HG03060 (cell line): ENCODE measurements at regions not wholly inside any gene's neighbourhood (a gene's known extent, or its start where the extent isn't known, plus 50 kb on each side); places are given as distances from the start of the nearest gene placed in this dataset.

Experiments used
- ATAC-seq: cut with Tn5 transposase; IDR thresholded peaks from one replicate; pipeline ENCODE4 v1.9.1; 2021; ENCODE audit warnings: low read depth, moderate number of reproducible peaks; ENCODE audit not compliant: unreplicated experiment

- no peak for ATAC-seq
These were observed 358.0 kb downstream of the WDR72 start for GRCh38 chr15:53401503-53401902.

GRCh38 chr15:53400986-53401385 lies 358.5 kb downstream of the WDR72 start:
- no peak for ATAC-seq

- ATAC-seq = no peak
These were observed 362.3 kb downstream of the WDR72 start for GRCh38 chr15:53397041-53397616.

GRCh38 chr15:53395871-53396270 lies 363.6 kb downstream of the WDR72 start:
- ATAC-seq = no peak

GRCh38 chr15:53390549-53390948 lies 368.9 kb downstream of the WDR72 start:
- no peak for ATAC-seq

- ATAC-seq = no peak
These were observed 370.0 kb downstream of the WDR72 start for GRCh38 chr15:53389271-53390037.

- ATAC-seq = no peak
These were observed 375.0 kb downstream of the WDR72 start for GRCh38 chr15:53384417-53384816.

GRCh38 chr15:53378096-53378800 lies 381.2 kb downstream of the WDR72 start:
- no peak for ATAC-seq

GRCh38 chr15:53367740-53368139 lies 391.7 kb downstream of the WDR72 start:
- ATAC-seq = no peak

GRCh38 chr15:53360881-53361280 lies 398.6 kb downstream of the WDR72 start:
- no peak for ATAC-seq

GRCh38 chr15:53359038-53359437 lies 400.4 kb downstream of the WDR72 start:
- ATAC-seq = no peak

GRCh38 chr15:53354874-53355273 lies 404.6 kb downstream of the WDR72 start:
- no peak for ATAC-seq

GRCh38 chr15:53351373-53351772 lies 408.1 kb downstream of the WDR72 start:
- no peak for ATAC-seq

GRCh38 chr15:53346583-53346982 lies 412.9 kb downstream of the WDR72 start:
- no peak for ATAC-seq

GRCh38 chr15:53331328-53332190 lies 427.9 kb downstream of the WDR72 start:
- ATAC-seq = no peak

GRCh38 chr15:53328341-53328740 lies 431.1 kb downstream of the WDR72 start:
- ATAC-seq = no peak

- ATAC-seq = no peak
These were observed 435.4 kb downstream of the WDR72 start for GRCh38 chr15:53324061-53324460.

GRCh38 chr15:53323191-53323590 lies 436.3 kb downstream of the WDR72 start:
- ATAC-seq = no peak

GRCh38 chr15:53320816-53321215 lies 438.6 kb downstream of the WDR72 start:
- ATAC-seq = no peak

GRCh38 chr15:53312707-53313106 lies 446.8 kb downstream of the WDR72 start:
- ATAC-seq = no peak

GRCh38 chr15:53310709-53311108 lies 448.8 kb downstream of the WDR72 start:
- no peak for ATAC-seq
